HTR-8/SVneo (cell line): ENCODE measurements at regions not wholly inside any gene's neighbourhood (a gene's known extent, or its start where the extent isn't known, plus 50 kb on each side); places are given as distances from the start of the nearest gene placed in this dataset.

Source experiments
- DNase-seq: peaks from one replicate; pipeline ENCODE4 v3.0.0; 2011; ENCODE audit warnings: low spot score, mixed read lengths; ENCODE audit not compliant: insufficient read length
- FAIRE-seq: peaks from 2 replicates; lab custom pipeline; 2011; peaks lifted over from hg19 to GRCh38; lab: Jason Lieb, UNC

DNA sequence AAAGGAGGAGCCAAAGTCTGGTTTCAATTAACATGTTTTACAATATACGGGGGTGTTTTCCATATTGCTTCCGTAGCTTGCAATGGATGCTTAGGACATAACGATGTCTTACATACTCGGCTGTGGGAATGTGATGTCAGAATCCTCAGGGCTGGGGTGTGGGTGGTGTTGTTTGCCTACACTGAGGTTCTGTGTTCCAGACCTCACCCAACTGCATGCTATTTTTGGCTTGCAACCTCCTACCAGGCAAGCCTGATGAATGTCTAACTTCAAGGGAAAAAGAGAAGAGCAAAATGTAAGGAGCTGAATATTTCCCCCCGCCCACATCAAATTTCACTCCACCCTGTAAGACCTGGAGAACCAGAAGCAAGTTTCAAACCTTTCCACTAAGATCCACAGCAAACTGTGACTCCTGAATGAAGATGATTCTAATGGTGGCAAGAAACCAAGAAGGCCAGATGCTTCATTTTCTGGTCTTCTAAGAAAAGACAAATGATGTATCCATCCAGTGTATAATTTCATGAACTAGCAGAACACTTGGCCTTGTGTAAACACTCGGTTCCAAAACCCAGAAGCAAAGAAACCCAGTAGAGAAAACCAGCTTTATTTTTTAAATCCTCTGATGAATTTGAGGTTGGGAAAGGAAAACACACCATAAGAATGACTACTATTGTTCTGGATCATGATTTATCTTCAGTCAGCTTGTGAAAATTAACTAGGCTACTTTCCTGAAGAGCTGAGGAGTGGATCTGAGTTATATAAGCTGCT, 227.9 kb downstream of the DACT1 start:
- DNase-seq (no peak), FAIRE-seq (peak; percentile 13)

DNA sequence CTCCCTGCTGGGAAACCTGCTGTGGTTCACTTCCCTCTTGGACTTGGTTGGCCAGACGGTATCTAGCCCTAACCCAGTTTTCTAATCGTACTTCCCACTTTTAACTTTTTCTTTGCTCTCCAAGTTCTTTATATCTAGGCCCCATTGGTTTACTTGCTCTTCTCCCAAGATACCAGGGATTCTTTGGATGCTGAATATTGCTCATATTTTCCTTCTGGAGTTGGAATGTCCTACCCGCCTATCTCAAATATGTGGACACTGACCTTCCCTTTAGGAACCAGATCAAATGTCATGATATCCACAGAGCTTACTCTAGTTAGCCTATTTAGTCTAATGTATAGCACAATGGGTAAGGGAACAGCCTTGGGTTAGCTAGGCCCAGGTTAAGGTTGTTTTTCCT, 228.6 kb downstream of the DACT1 start:
- no peak for DNase-seq
- FAIRE-seq = peak; percentile 97

DNA sequence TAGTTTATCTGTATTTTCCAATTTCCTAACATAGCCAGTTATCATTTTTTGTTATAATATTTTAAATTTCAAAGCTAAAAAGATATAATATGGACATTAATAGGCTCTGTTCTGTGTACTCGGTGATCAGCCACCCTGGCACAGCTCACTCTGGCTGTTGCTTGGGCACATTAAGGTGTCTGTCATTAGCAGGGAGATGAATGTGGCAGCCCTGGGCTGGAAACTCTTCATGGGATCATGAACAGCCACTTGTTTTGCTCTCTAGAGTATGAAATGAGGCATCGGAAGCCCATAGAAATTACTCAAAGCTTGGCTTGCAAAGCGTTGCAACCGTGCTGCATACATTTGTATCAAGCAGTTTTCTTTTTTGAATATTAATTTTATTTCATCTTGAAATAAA, 233.2 kb downstream of the DACT1 start:
- DNase-seq (no peak), FAIRE-seq (no peak)

DNA sequence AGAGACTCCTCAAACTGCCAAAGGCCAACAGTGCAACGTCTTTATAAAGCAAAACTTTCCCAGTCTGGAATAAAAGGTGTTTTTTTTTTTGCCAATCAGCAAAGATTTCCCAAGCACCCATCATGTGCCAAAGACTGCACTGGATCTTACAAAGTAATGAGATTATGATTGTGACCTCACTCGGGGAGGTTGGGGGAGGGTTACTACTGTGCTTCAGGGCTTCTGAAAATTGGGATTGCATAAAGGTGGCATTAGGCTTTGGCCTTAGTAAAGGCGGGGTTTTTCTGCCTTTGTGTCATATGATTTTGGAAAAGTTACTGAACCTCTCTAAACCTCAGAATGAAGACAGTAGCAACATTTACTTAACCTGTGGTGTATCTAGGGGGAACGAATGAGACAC, 233.8 kb downstream of the DACT1 start:
- peak; percentile 26 for FAIRE-seq
- no peak for DNase-seq

DNA sequence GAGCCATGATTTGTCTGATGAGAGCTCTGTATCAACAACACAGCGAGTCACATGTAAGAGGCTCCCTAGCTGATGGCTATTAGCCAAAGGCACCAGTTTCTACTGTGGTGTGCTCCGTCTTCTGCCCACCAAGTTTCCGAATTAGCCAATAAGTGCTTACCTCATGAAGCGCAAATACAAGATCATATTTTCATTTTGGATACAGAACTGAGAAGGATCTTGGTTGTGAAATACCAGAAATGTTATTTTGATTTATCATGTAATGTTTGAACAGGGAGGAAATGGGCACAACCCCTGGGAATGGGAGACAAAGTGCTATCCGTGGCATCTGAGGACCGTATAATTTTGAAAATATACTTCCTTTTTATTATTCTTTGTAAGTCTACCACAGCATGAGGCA, 234.3 kb downstream of the DACT1 start:
- FAIRE-seq (peak; percentile 78), DNase-seq (no peak)

DNA sequence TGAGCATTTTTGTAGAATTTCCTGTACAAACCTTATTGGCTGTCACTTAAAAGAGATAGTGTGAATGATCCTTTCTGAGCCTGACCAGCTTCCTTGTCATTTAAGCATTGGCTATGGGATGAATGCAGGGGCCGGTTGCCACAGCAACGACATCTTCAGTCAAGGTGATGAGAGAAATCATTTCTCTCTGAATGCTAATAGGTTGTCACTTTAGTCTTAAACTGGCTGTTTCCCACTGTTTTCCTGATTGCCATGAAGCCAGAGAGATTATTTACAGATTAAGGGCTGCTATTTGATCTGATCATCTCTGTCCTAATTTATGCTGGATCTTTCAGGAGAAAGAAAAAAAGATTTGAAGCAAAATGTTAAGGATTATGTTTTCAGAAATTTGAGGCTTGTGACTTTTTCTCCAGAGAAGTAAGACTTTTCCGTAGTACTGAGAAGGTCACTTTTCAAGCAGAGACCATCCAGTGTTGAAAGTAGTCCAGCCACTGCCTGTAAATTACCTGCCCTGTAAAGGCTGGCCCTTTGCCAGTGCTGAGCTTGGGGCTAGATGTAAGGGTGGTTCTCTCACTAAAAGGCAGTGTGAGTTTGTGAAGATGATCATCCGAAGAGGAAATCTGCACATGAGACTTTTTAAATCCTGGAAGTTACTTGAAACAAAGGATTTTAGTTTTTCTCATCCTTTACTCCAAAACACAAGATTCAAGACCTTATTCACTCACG, 235.6 kb downstream of the DACT1 start:
- DNase-seq (no peak), FAIRE-seq (peak; percentile 95)

DNA sequence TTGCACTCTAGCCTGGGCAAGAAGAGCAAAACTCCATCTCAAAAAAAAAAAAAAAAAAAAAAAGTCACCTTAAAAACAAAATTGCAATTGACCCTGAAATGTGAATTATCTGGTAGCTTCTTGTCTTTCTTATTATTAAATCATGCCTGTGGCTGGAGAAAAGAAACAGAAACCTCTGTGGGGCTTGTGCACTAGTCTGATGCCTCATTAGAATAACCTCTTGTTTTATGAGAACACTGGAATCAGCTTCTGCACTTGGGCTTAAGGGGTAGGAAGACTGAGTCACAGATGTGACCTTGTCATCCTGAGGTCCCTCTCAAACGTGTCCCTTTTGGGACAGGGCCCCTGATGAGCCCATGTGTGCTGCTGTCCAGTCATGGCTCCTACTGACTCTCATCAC, 237.9 kb downstream of the DACT1 start:
- DNase-seq = no peak

DNA sequence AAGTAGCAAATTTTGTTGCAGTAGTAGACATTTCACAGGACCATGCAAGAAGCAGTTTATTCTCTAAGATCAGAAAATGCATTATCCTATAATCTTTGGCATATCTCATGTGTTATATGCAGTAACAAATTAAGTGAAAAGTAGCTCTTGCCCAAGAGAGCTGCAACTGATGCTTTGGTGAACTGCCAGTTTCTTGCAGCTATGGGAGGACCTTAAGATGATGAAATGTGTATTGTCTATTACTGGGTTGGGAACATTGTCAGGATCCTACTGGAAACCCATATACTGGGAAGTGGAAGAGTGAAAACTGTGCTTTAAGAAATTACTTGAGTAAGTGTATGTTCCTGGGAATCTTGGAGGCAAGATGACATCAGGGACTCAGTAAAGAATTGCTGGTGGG, 238.8 kb downstream of the DACT1 start:
- FAIRE-seq = peak; percentile 33

More for the DNA sequence above, 237.9 kb downstream of the DACT1 start:
- no peak for FAIRE-seq

DNA sequence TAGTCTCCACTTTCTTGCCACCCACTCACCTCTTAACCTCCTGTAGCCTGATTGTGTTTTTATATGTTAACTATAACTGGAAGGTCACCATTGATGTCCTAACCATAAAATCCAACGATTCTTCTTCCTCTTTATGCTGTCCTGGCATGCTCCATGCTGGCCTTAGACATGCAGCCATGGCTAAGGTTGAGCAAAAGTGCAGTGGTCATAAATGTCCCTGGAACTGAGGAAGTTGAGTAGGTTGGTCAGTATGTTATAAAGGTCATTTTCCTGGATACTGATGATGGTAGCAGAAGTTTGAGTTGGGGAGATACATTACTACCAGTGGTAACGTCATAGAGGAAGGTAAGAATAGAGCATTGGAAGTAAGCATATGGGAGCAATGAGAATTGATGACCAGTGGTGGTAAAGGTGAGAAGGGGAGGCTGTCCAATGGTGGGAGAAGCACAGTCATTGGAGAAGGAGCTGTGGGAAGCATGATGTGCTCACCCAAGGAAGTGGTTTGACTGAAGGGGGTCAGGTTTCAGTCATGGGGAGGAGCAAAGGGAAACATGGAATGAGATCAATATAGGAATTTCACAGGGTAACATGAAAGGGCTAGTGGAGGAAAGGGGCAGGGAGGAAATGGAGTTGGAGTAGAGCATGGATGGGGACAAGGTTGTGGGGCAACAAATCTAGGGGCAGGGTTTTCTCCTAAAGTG, 240.8 kb downstream of the DACT1 start:
- no peak for DNase-seq
- peak; percentile 99 for FAIRE-seq

More for the DNA sequence above, 238.8 kb downstream of the DACT1 start:
- DNase-seq = no peak

DNA sequence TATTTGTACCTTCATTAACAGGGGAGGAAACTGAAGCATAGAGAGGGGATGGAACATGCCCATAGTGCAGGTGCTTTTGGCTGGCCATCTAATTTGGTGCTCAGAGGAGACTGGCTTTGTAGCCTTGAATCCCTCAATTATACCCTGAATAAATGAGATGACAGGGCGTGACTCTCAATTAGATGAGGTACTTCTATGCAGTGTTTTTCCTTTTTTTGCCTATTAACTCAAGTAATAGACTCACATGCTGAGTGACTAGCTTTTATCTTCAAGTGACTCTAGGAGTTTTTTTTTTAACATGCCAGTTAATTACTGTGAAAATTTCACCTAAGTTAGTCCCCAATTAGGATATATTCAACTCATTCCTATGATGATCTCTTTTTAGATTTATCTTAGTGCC, 243.7 kb downstream of the DACT1 start:
- FAIRE-seq (peak; percentile 69), DNase-seq (no peak)

DNA sequence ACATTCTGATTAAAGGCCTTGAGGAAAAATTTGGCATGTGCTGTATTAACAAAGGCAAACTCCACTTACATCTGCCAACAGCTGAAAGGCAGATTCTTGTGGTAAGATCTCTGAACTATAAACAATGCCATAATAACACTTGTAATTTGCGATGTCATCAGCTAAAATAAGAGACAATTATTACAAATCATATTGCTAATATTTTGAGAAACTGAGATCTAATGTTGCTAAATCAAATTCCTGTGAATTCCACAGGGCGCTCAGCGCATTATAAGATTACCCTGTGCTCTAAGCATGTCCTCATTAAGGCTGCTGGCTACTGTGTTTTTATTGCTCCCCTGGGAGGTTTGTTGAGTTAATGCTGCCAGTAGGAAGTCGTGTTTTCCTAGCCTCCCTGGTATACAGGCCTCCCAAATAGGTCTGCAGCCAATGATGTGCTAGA, 244.8 kb downstream of the DACT1 start:
- FAIRE-seq (no peak), DNase-seq (no peak)

DNA sequence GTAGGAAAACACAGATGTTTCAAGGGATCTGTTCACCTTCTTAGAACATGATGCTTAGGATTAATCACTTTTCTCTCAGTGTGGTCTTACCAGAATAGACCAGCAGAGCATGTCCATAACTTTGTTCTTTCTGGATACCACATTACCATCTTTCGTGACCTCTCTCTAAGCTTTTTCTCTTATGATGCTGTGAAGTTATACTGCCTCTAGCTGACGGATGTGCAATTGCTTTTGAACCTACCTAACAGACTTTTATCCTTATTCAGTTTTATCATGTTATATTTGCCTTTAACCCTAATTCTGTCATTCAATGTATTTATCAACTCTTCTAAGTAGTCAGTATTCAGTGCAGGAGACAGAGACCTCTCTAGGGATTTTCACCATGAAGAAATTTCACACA, 246.7 kb downstream of the DACT1 start:
- no peak for DNase-seq
- peak; percentile 91 for FAIRE-seq

DNA sequence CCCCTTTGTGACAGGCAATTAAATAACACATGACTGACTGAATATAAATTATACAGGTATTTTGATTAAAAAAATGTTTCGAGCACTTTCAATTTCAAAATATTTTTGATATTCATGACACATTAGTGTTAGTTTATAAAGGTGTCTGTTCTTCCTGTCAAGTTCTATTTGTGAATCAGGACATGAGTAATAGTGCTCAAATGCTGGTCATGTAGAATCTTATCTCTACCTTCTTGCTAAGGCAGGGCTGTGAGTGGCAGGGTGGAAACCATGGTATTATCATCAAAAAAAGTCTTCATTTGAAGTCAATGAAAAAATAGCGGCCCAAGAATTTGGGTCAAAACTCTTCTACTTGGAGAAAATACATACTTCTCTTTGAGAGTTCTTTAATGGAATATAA, 250.2 kb downstream of the DACT1 start:
- DNase-seq = no peak
- peak; percentile 89 for FAIRE-seq

DNA sequence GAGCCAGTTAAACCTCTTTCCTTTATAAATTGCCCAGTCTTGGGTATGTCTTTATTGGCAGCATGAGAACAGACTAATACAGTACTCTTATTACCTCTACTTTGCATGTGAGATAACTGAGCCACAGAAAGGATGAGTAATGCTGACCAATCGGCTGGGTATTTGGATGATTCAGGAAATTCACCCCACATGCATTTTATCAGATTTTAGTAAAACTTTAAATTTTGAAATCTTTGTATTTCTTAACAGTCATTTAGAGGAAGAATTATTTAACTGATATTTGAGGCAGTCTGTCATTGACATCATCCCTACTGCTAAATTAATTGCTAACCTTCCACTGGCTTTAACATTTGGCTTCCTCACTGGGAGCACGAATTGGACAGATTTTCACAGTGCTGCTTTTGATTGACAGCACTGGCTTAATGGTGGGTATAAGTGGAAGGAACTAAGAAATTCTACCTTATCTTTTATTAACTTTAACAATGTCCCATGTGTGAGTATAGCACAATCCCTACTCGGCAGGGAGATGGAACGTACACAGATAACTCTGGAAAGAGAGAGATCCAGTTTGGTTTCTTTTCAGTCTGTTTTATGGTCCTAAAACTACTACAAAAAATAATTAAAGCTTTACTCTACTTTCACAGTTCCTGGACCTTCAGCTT, 261.0 kb downstream of the DACT1 start:
- FAIRE-seq (peak; percentile 99), DNase-seq (peak; percentile 73)

DNA sequence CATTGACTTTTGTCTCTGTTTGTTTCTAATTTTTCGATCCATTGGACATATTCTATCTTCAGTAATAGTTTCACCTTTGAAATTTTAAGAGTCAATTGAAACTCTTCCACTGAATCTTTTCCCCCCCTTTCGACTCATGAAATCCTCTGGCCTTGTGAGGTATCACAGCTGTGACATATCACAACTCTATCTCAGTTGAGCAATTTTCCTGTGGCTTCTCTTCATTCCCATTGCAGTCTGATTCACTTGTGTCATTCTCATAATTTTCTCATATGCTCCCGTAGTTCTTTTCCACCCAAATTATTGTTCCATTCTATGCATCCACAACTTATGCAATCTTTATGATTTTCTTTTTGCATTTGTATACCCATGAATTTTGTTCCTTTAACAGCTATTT, 261.6 kb downstream of the DACT1 start:
- FAIRE-seq = no peak
- peak; percentile 65 for DNase-seq

DNA sequence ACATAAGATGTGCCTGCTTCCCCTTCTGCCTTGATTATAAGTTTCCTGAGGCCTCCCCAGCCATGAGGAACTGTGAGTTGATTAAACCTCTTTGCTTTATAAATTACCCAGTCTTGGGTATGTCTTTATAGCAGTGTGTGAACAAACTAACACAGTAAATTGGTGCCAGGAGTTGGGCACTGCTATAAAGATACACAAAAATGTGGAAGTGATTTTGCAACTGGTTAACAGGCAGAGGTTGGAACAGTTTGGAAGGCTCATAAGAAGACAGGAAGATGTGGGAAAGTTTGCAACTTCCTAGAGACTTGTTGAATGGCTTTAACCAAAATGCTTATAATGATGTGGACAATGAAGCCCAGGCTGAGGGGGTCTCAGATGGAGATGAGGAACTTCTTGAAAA, 264.1 kb downstream of the DACT1 start:
- FAIRE-seq (no peak), DNase-seq (no peak)

DNA sequence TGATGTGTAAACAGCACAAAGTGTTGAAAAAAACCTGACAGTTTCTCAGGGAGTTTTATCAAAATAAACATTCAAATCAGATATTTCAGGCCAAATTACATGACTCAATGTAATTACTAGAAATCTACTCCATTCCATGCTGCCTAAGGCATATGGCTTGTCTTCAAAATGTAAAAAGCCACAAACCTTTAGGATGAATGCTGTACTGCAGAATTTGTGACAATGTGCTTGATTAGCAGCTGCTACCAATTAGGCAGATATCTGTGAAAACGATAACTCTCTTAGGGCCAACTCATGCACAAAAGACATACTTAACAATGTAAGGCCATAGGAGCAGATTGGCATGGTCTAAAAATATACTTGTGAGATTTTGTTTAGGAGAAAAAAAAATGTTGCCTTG, 267.0 kb downstream of the DACT1 start:
- DNase-seq = no peak
- FAIRE-seq = peak; percentile 93

DNA sequence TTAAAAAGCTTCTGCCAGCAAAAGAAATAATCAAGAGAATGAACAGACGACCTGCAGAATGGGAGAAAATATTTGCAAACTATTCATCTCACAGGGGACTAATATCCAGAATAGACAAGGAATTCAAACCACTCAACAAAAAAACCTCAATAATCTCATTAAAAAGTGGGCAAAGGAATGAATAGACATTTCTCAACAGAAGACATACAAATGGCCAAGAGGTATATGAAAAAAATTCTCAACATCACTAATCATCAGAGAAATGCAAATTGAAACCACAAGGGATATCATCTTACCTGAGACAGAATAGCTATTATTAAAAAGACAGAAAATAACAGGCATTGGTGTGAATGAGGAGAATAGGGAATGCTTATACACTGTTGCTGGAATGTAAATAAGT, 270.0 kb downstream of the DACT1 start:
- FAIRE-seq (peak; percentile 4), DNase-seq (no peak)

DNA sequence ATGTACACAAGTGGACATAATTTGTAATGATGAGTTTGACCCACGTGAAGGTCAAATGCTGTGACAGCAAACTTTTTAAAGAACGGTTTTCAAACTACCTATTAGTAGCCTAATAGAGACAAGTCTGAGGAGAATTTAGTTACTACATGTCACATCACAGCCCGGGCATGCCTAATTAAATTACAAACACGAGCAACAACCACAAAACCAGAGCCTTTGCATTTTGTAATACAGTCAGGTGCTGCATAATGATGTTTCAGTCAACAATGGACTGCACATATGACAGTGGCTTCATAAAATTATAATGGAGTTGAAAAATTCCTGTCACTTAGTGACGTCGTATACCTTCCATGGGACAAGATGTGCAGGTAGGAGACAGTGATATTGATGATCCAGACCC, 274.5 kb downstream of the DACT1 start:
- FAIRE-seq (peak; percentile 83), DNase-seq (no peak)

DNA sequence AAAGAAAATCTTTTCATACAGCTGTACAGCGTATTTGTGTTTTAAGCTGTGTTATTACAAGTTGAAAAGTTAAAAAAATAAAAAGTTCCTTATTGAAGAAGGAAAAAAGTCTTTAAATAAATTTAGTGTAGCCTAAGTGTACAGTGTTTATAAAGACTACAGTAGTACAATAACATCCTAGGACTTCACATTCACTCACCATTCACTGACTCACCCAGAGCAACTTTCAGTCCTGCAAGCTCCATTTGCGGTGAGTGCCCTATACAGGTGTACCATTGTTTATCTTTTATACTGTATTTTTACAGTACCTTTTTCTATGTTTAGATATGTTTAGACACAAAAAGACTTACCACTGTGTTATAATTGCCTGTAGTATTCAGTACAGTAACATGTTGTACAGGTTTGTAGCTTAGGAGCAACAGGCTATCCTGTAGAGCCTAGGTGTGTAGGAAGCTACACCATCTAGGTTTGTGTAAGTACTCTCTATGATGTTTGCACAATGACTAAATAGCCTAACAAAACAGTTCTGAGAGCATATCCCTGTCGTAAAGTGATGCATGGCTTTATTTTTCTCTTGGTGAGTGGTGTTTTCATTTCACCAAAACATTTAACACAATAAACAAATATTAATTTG, 275.2 kb downstream of the DACT1 start:
- FAIRE-seq (peak; percentile 82), DNase-seq (no peak)
